ENCODE measurements at regions not wholly inside any gene's neighbourhood (a gene's known extent, or its start where the extent isn't known, plus 50 kb on each side); places are given as distances from the start of the nearest gene placed in this dataset.

DNA sequence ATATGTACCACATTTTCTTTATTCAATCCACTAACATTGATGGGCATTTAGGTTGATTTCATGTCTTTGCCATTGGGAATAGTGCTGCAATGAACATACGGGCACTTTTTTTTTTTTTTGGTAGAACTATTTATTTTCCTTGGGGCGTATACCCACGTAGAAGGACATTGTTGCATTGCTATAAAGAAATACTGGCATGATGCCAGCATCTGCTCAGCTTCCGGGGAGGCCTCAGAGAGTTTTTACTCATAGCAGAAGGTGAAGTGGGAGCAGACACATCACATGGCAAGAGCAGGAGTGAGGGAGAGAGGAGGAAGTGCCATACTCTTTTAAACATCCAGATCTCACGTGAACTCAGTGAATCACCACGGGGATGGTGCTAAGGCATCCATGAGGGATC lies 197.0 kb downstream of the SQOR start:
- Mint-ChIP-seq H3K27ac (no peak overlapping the region), H3K9me3 (peaks cover 0 to 7% (median 5%) of the 10 kb centered on the region in 3 donors), H3K4me1 (no peaks in the 10 kb centered on the region)

DNA sequence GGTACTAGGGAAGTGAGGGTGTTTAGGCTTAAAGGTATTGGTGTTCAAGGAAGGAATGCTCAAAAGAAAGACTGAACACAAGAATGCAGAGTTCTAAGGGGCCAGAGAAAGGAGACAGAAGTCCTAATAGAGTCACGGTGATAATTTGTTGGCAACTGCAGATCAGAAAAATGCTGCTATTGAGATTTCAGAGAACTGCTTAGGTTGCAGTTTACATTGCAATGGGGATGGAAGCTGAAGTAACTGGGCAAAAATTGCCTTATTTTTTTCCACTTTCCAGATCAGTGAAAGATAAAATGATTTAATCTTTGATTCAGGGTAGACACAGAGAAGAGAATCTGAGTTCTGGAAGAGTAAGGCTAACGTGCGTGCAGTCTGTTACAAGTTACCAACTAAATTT lies 199.8 kb downstream of the SQOR start:
- H3K9me3 Mint-ChIP-seq: peaks cover 0 to 7% (median 5%) of the 10 kb centered on the region in 3 donors
- no peaks in the 10 kb centered on the region for H3K4me1 Mint-ChIP-seq
- H3K36me3 Mint-ChIP-seq: no peaks in the 10 kb centered on the region
- no peaks in the 10 kb centered on the region for H3K27me3 Mint-ChIP-seq
- no peak overlapping the region for H3K27ac Mint-ChIP-seq
- no peak overlapping the region for H3K4me3 Mint-ChIP-seq

More for the DNA sequence above, 197.0 kb downstream of the SQOR start:
- Mint-ChIP-seq H3K27me3 (no peaks in the 10 kb centered on the region), H3K36me3 (no peaks in the 10 kb centered on the region), H3K4me3 (no peak overlapping the region)

DNA sequence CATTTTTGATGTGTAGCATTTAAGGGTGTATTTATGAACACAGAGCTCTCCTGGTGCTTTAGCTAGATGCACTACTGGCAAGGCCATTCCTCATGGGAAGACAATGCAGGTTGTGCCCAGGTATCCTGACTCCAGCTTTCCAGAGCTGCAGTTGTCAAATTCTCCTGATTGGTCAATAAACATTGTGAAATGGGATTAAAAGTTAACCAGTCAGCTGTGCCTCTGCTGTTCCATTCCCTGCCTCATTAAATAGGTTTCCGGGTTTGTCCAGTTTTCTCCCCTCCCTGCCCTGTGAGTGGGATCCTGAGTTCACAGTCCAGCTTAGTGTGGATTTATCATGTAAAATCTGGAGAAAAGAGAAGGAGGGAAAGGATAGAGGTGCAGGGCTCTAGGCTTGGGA lies 207.3 kb downstream of the SQOR start:
- Mint-ChIP-seq H3K36me3 (peaks cover 2% of the 10 kb centered on the region), H3K27ac (no peak overlapping the region), H3K9me3 (no peaks in the 10 kb centered on the region), H3K4me1 (no peaks in the 10 kb centered on the region), H3K27me3 (peaks cover 18% of the 10 kb centered on the region), H3K4me3 (no peak overlapping the region)

DNA sequence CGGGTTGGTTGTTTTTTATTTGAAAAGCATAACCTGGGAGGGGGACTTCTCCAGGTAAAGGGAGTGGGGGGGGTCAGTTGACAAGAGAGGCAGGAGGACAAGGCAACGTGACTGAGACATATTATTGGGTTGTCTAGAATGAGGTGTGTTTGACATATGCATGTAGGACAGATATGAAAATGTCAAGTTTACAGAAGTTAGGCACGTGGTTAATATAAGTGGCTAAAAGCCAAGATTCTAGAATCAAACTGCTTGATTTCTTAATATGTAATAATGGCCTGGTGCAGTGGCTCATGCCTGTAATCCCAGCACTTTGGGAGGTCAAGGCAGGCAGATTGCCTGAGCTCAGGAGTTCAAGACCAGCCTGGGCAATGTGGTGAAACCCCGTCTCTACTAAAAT lies 212.8 kb downstream of the SQOR start:
- Mint-ChIP-seq H3K27me3 (no peaks in the 10 kb centered on the region), H3K4me3 (no peak overlapping the region), H3K36me3 (peaks cover 2% of the 10 kb centered on the region), H3K9me3 (peaks cover 2 to 11% (median 2%) of the 10 kb centered on the region in 3 donors), H3K27ac (no peak overlapping the region), H3K4me1 (no peaks in the 10 kb centered on the region)

DNA sequence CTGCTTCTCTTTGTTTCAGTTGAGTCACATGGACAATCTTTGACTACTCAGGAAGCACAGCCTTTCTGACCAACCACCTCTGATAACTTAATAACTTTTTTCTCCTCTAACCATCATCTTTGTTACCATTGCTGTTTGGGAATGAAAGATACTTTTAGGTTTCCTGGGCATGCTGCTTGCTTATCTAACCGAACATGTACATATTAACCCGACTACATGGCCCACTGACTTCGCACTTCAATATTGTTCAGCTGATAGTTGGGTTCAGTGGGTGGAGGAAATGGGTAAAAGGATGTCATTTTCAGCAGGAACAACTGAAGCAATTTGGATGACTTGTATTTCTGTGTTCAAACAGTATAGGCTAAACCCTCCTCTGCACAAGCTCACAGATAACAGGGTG lies 214.3 kb downstream of the SQOR start:
- Mint-ChIP-seq H3K36me3 (no peaks in the 10 kb centered on the region), H3K27me3 (no peaks in the 10 kb centered on the region), H3K9me3 (peaks cover 2 to 11% (median 2%) of the 10 kb centered on the region in 3 donors), H3K27ac (no peak overlapping the region), H3K4me3 (no peak overlapping the region), H3K4me1 (no peaks in the 10 kb centered on the region)

DNA sequence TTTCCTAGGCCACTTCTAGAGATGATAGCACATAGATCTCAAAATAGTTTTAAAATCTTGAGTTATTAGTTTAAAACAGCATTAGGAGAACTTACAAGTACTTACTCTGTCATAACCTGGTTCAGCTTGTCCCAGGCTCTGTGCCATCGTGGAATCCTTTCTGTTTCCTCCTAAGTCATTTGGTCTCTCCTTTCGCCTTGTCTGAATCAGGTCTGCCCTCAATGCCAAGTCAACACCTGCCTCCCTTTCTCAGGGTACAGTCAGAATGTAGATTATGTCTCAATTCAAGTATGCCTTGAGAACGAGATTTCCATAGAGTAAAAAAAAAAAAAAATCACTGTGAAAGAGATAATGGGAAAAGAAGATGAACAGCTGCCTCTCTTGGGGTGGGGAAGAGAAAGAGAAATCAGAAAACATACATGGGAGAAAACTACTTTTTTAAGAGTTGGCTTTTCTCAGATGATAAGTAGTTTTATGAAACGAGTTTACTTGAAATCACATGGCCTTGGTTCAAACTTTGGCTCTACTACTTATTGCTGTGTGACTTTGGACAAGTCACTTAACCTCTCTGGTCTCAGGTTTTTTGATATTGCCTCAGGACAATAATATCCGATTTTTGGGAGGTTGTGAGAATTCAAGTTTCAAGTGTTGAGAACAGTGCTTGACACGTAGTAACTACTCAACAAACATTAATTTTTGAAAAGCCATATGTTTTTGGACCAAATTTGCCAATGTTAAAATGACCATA lies 219.8 kb downstream of the SQOR start:
- H3K36me3 Mint-ChIP-seq: no peaks in the 10 kb centered on the region
- peaks cover 1% of the 10 kb centered on the region for H3K27me3 Mint-ChIP-seq
- H3K4me3 Mint-ChIP-seq: no peak overlapping the region
- H3K9me3 Mint-ChIP-seq: peaks cover 1 to 11% (median 3%) of the 10 kb centered on the region in 3 donors
- no peaks in the 10 kb centered on the region for H3K4me1 Mint-ChIP-seq
- H3K27ac Mint-ChIP-seq: no peak overlapping the region

DNA sequence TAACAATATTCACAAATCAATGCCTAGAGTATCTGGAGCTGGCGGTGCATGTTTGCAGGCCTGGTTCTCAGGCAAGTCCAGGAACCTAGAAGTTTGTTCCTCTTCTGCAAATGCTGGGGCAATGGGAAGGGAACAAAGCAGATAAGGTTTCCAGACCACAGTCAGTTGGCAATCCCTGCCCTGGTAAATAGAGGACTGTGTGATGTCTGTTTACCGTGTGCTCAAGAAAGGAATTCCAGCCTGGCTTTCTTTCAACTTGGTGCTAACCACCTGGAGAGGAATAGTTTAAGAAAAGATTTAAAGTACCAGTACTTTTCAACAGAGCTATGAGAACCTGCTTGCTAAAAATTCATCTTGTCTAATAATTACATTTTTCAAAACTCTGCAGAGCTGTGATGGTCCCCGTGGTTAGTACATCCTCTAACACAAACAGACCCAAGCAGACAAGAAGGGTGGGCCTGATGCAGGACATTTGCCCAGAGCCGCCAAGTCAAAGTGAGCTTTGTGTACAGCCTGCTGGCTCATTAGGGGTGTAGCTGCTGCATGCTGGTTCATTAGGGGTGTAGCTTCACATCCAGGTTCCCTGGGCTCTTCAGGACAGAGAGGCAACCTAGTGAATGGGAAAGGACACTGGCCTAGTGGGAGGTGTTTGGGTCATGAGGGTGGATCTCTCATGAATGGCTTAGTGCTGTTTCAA lies 220.5 kb downstream of the SQOR start:
- H3K36me3 Mint-ChIP-seq: no peaks in the 10 kb centered on the region
- H3K9me3 Mint-ChIP-seq: peaks cover 0 to 8% (median 4%) of the 10 kb centered on the region in 3 donors
- H3K27me3 Mint-ChIP-seq: peaks cover 1% of the 10 kb centered on the region
- H3K4me3 Mint-ChIP-seq: no peak overlapping the region
- no peaks in the 10 kb centered on the region for H3K4me1 Mint-ChIP-seq
- no peak overlapping the region for H3K27ac Mint-ChIP-seq

DNA sequence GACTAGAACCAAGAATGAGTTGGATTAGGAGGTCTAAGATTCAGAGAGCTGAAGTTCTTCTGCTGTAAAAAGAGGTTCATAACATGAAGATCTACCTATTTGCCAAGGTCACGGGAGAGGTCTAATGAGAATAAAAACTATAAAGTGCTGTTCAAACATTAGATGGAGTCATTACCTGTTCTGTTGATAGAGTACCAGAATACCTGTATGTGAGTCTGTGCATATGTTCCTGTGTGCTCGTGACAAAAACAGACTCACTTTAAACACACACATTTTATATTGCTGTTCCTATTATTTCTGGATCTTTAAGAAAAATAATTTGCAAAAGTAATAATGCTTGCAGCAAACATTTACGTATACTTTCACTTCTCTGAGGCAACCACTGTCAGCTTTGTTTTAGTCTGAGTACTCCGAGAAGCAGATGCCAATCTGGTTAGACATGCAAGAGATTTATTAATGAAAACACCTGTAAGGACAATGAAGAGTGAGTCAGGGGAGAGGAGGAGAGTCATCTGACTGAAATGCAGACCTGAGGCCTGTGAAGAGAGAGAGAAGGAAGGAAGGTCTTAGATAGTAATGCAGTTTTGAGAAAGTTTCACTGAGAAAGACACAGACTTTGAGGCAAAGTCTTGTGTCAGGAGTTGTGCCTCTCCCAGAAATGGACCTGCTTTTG lies 221.2 kb downstream of the SQOR start:
- peaks cover 4% of the 10 kb centered on the region for H3K27me3 Mint-ChIP-seq
- H3K4me1 Mint-ChIP-seq: no peaks in the 10 kb centered on the region
- H3K9me3 Mint-ChIP-seq: peaks cover 0 to 6% (median 5%) of the 10 kb centered on the region in 3 donors
- H3K27ac Mint-ChIP-seq: no peak overlapping the region
- no peaks in the 10 kb centered on the region for H3K36me3 Mint-ChIP-seq
- H3K4me3 Mint-ChIP-seq: no peak overlapping the region

DNA sequence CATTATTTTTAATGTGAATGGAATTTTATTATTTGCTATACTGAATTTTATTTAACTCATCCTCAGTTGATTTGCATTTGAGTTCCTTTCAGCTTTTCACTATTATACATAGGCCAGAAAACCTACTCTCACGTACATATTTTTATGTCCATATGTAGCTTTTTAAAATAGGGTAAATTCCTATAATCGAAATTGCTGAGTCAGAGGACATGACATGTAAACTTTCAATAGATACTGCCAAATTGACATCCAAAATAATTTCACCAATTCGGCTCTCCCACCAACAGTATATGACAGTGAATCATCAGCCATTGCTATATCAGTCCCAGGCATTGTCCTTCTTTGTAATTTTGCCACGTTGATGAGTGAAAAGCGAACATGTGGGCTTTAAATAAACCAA lies 222.5 kb downstream of the SQOR start:
- H3K27me3 Mint-ChIP-seq: peaks cover 4% of the 10 kb centered on the region
- H3K9me3 Mint-ChIP-seq: peaks cover 0 to 4% (median 0%) of the 10 kb centered on the region in 3 donors
- no peaks in the 10 kb centered on the region for H3K4me1 Mint-ChIP-seq
- no peak overlapping the region for H3K27ac Mint-ChIP-seq
- H3K4me3 Mint-ChIP-seq: no peak overlapping the region
- no peaks in the 10 kb centered on the region for H3K36me3 Mint-ChIP-seq

DNA sequence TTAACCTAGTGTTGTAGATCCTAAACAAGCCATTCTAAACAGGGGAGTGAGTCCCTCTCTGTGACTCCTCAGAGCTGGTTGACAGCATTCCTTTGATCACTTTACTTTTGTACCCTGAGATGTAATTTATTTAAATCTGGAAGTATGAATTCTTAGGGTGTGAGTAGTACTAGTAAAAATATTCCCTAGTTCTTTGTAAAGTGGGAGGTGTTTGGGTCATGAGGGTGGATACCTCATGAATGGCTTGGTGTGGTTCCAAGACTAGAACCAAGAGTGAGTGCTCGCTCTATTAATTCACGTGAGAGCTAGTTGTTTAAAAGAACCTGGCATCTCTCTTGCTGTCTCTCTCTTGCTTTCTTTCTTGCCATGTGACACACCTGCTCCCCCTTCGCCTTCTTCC lies 223.7 kb downstream of the SQOR start:
- peaks cover 4% of the 10 kb centered on the region for H3K27me3 Mint-ChIP-seq
- no peak overlapping the region for H3K4me3 Mint-ChIP-seq
- no peaks in the 10 kb centered on the region for H3K36me3 Mint-ChIP-seq
- no peaks in the 10 kb centered on the region for H3K4me1 Mint-ChIP-seq
- H3K9me3 Mint-ChIP-seq: peaks cover 0 to 4% (median 0%) of the 10 kb centered on the region in 3 donors
- no peak overlapping the region for H3K27ac Mint-ChIP-seq

DNA sequence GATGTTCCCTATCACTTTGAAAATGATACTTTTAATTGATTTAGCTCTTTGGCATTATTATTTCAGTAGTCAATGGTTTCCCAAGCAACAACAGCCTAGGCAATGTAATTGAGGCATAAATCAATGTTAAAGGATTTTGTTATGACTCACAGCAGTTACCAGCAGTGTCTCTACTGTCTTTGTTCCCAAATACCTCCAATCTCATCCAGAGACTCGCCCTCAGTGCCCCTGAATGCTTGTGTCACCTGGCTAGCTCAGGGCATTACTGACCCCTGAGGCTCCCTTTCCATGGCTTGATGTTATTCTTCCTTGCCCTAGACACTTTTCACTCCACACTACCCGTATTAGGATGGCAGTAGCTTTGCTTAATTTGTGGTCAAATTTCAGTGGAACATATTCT lies 227.2 kb downstream of the SQOR start:
- Mint-ChIP-seq H3K9me3 (peaks cover 0 to 2% (median 0%) of the 10 kb centered on the region in 3 donors), H3K4me1 (no peaks in the 10 kb centered on the region), H3K27ac (no peak overlapping the region), H3K4me3 (no peak overlapping the region), H3K27me3 (peaks cover 4% of the 10 kb centered on the region), H3K36me3 (no peaks in the 10 kb centered on the region)

DNA sequence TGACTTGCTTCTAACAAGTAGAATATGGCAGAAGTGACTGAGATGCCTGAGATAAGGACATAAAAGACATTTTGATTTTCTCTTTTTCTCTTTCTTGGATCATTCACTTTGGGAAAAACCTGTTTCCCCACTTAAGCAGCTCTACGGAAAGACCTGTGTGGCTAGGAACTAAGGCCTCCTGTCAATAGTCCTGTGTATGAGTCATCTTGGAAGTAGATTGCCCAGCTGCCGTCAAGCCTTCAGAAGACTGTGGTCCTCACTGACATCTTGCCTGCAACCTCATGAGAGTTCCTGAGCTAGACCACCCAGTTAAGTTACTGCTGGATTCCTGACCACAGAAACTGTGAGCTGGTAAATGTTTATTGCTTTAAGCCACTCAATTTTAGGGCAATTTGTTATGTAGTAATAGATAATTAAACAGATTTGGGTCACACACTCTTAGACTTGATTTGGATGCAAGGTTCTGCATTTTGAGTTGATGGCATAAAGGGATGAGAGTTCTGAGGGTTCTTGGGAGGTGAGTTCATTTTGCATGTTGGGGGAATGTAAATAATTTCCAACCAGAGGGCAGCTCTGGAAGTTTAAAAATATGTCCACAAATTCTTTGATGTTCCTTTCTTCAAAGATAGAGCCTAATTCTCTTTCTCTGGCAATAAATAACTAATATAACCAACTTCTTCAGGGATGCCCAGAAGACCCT lies 229.2 kb downstream of the SQOR start:
- Mint-ChIP-seq H3K4me1 (no peaks in the 10 kb centered on the region), H3K27ac (no peak overlapping the region), H3K36me3 (no peaks in the 10 kb centered on the region), H3K4me3 (no peak overlapping the region), H3K27me3 (peaks cover 3% of the 10 kb centered on the region), H3K9me3 (peaks cover 0 to 2% (median 2%) of the 10 kb centered on the region in 3 donors)

DNA sequence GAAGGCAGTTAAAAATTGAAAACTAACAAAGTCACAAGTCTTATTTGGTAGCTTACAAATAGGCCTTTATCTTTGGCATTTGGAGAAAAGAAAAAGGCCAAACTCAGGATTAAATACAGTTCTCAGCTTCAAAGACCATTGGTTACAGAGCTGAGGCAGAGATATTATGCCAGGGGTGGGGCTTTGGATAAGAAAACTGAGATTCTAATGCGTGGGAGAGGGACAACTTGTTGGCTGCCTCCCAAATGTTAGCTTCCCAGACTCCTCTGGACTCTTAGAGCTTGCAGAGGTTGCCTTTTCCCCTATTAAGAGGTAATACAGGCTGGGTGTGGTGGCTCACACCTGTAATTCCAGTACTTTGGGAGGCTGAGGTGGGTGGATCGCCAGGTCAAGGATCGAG lies 231.8 kb downstream of the SQOR start:
- no peaks in the 10 kb centered on the region for H3K4me1 Mint-ChIP-seq
- no peaks in the 10 kb centered on the region for H3K27me3 Mint-ChIP-seq
- no peak overlapping the region for H3K4me3 Mint-ChIP-seq
- H3K9me3 Mint-ChIP-seq: peaks cover 0 to 5% (median 0%) of the 10 kb centered on the region in 3 donors
- no peaks in the 10 kb centered on the region for H3K36me3 Mint-ChIP-seq
- H3K27ac Mint-ChIP-seq: no peak overlapping the region

DNA sequence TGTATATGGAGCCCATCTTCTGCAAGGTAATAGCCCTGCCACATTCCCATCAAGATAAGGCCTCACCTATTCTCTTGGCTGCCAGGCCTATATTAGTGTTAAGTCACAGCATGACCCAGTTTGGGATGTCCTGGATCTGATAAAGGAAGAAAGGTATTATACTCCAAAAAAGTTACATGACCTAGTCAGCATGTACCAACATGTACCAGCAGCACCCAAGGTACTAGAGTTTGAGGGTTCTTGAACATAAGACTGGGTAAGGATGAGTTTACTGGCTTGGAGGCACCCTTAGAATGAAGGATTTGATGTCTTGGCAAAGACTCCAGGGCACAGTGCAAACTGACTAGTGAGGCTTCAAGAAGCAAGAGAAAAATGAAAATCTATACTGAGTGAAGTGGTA lies 232.5 kb downstream of the SQOR start:
- Mint-ChIP-seq H3K36me3 (no peaks in the 10 kb centered on the region), H3K4me3 (no peak overlapping the region), H3K4me1 (no peaks in the 10 kb centered on the region), H3K27me3 (no peaks in the 10 kb centered on the region), H3K27ac (no peak overlapping the region), H3K9me3 (peaks cover 0 to 9% (median 0%) of the 10 kb centered on the region in 3 donors)

DNA sequence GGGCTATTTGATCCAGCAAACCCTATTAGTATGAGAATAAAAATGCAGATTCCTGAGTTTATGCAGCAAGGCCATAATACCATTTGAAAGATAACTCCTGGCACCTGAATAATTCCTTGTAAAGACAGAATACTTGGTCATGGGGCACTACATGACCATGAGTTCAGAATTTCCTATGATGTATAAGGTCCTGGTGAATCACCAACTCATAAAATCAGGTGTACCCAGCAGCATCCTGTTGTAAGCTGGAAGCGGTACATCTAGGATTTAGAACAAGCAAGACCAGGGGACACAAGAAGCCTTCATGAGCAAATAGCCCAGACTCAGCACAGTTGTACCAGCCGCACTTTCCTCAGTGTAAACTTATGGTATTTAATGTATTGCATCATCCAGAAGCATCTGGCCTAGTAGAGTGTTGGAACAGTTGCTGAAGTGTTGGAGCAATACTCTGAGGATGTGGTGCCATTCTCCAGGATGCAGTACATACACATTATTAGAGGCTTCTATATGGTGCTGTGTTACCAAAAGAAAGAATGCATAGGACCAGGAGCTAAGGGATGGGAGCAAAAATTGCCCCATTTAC lies 233.4 kb downstream of the SQOR start:
- Mint-ChIP-seq H3K4me1 (no peaks in the 10 kb centered on the region), H3K4me3 (no peak overlapping the region), H3K27ac (no peak overlapping the region), H3K9me3 (peaks cover 0 to 9% (median 5%) of the 10 kb centered on the region in 3 donors), H3K27me3 (no peaks in the 10 kb centered on the region), H3K36me3 (no peaks in the 10 kb centered on the region)

Measured in IgD-negative memory B cell (primary cell).